Brain microvascular endothelial cell (primary cell): ENCODE measurements at regions not wholly inside any gene's neighbourhood (a gene's known extent, or its start where the extent isn't known, plus 50 kb on each side); places are given as distances from the start of the nearest gene placed in this dataset.

ENCODE experiments used
- DNase-seq: peaks from one replicate; pipeline ENCODE4 v3.0.0-alpha.2; 2020
- H3K27ac ChIP-seq: fragments of 250-450 bp; sonication (Bioruptor Pico); 2 replicates; pipeline ENCODE4 v1.5.1; 2020; ENCODE audit warnings: mild to moderate bottlenecking, moderate library complexity
- H3K27me3 ChIP-seq: fragments of 250-450 bp; sonication (Bioruptor Pico); replicated peaks from 2 replicates; pipeline ENCODE4 v1.5.1; 2020; ENCODE audit warnings: mild to moderate bottlenecking
- H3K36me3 ChIP-seq: fragments of 250-450 bp; sonication (Bioruptor Pico); replicated peaks from 2 replicates; pipeline ENCODE4 v1.5.1; 2020; ENCODE audit warnings: mild to moderate bottlenecking
- H3K4me3 ChIP-seq: 2 replicates; pipeline ENCODE4 v1.5.1; 2011; ENCODE audit warnings: low read depth, mild to moderate bottlenecking, control low read depth, low read length, moderate library complexity
- in situ Hi-C: cut with HindIII; loops from 2 replicates; pipeline ENCODE4 v1.10.0; 2017; ENCODE audit warnings: low sequenced_read_pairs, low pct_ligation_motif_present
- TF ChIP-seq, protein P1 (sequence below): IDR thresholded peaks from 2 replicates; pipeline ENCODE4 v1.5.1; 2011; ENCODE audit warnings: low read depth, mild to moderate bottlenecking, moderate library complexity, low read length, control low read depth, inconsistent platforms; ENCODE audit errors: missing control alignments

DNA sequence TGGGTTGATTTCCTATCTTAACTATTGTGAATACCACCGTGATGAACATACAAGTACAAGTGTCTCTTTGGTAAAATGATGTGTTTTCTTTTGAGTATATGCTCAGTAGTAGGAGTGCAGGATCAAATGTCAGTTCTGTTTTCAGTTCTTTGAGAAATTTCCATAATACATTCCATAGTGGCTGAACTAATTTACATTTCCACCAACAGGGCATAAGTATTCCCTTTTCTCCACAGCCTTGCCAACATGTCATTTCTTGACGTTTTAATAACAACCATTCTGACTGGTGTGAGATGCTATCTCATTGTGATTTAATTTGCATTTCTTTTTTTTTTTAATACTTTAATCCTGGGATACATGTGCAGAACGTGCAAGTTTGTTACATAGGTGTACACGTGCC lies 268.8 kb downstream of the CENPW start:
- in situ Hi-C loops = no loop called here
- no peak overlapping the region for H3K27ac ChIP-seq
- DNase-seq = no peak
- H3K27me3 ChIP-seq = no peaks in the 10 kb centered on the region
- no peaks in the 10 kb centered on the region for H3K36me3 ChIP-seq
- TF ChIP-seq, protein P1, sequence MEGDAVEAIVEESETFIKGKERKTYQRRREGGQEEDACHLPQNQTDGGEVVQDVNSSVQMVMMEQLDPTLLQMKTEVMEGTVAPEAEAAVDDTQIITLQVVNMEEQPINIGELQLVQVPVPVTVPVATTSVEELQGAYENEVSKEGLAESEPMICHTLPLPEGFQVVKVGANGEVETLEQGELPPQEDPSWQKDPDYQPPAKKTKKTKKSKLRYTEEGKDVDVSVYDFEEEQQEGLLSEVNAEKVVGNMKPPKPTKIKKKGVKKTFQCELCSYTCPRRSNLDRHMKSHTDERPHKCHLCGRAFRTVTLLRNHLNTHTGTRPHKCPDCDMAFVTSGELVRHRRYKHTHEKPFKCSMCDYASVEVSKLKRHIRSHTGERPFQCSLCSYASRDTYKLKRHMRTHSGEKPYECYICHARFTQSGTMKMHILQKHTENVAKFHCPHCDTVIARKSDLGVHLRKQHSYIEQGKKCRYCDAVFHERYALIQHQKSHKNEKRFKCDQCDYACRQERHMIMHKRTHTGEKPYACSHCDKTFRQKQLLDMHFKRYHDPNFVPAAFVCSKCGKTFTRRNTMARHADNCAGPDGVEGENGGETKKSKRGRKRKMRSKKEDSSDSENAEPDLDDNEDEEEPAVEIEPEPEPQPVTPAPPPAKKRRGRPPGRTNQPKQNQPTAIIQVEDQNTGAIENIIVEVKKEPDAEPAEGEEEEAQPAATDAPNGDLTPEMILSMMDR = no peak
- H3K4me3 ChIP-seq = no peak overlapping the region

DNA sequence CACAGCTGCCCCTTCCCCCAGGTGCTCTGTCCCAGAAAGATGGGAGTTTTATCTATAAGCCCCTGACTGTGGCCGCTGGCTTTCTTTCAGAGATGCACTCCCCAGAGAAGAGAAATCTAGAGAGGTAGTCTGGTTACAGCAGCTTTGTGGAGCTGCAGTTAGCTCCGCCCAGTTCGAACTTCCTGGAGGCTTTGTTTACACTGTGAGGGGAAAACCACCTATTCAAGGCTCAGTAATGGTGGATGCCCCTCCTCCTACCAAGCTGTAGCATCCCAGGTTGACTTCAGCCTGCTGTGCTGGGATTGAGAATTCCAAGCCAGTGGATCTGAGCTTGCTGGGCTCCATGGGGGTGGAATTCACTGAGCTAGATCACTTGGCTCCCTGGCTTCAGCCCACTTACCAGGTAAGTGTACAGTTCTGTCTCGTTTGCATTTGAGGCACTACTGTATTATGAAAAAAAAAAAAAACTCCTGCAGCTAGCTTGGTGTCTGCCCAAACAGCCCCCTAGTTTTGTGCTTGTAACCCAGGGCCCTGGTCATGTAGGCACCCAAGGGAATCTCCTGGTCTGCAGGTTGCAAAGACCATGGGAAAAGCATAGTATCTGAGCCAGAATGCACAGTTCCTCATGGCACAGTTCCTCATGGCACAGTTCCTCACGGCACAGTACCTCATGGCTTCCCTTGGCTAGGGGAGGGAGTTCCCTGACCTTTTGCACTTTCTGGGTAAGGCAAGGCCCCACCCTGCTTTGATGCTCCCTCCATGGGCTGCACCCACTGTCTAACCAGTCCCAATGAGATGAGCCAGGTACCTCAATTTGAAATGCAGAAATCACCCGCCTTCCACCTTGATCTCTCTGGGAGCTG lies 275.0 kb downstream of the CENPW start:
- no peaks in the 10 kb centered on the region for H3K27me3 ChIP-seq
- H3K27ac ChIP-seq = no peak overlapping the region
- TF ChIP-seq, protein P1 = no peak
- no peak for DNase-seq
- no peaks in the 10 kb centered on the region for H3K36me3 ChIP-seq
- H3K4me3 ChIP-seq = no peak overlapping the region
- in situ Hi-C loops = no loop called here

DNA sequence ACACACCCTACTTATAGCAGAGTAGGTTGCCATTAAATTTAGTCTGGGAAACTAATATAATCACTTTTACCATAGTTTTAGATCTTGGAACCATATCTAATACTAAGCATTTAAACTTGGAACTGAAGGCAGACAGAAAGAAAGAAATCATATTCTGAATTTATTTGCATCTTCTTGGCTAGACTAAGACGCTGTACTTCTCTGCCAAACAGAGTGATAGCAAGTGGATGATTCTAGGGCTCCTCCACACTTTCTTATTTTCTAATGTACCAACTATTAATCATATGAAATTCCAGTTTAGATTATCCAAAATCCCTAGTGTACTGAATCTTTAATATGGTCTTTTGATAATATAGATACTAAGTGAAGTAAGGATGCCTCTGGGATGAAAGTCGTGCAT lies 277.0 kb downstream of the CENPW start:
- TF ChIP-seq, protein P1 = no peak
- H3K27ac ChIP-seq = no peak overlapping the region
- no peaks in the 10 kb centered on the region for H3K27me3 ChIP-seq
- no peak overlapping the region for H3K4me3 ChIP-seq
- in situ Hi-C loops = no loop called here
- no peak for DNase-seq
- H3K36me3 ChIP-seq = no peaks in the 10 kb centered on the region

DNA sequence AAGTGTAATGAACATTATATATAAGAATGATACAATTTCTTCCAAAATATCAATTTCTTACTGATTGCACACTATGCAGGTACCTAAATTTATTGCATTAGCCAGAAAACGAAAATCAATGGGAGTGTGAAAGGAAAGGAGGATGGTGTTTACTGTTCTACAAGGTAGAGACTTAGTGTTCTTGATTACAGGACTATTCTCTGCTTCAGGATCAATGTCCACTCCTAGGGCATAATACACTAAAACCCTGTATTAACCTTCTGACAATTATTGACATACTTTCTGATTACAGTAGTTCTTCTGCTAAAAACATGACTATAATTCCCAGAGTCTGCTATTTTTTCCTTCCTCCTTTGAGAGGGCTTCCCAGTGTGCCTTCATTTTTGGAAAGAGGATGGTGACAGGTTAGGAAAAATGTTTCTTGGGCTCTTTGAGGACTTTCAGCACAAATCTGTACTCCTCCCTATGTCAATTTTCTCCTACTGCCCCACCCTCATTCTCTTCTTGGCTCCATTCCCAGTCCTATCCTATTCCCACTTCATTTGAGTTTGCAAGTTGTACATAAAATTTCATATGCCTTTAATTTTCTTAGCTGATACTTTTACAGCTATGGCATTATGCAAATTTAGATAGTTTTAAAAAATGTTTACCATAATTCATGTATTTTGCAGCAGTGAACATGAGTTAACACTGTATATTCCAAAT lies 278.9 kb downstream of the CENPW start:
- in situ Hi-C loops = no loop called here
- no peaks in the 10 kb centered on the region for H3K27me3 ChIP-seq
- TF ChIP-seq, protein P1 = no peak
- H3K4me3 ChIP-seq = no peak overlapping the region
- DNase-seq = no peak
- H3K36me3 ChIP-seq = no peaks in the 10 kb centered on the region
- no peak overlapping the region for H3K27ac ChIP-seq

DNA sequence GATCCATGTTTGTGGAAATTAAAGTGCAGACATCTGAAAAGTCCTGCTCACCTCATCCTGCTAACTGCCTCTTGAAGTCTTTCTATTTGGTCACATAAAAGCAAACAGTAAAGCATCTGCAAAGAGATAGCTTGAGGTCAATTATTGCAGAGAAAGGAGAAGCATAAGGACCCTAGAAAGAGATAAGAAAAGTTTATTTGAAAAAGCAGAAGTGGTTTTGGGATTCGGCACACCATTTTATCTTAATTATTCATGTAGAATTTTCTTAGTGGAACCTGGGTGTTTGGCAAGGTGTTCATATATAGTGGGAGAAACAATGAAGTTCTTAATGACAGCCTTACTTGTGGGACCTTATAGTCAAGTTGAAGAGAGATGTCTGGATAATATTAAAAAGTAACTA lies 280.8 kb downstream of the CENPW start:
- Histone ChIP-seq H3K4me3 (no peak overlapping the region), H3K36me3 (no peaks in the 10 kb centered on the region), H3K27me3 (no peaks in the 10 kb centered on the region), H3K27ac (no peak overlapping the region)
- in situ Hi-C loops = no loop called here
- TF ChIP-seq, protein P1 = no peak
- DNase-seq = no peak
